H1 (cell line): ENCODE measurements at regions not wholly inside any gene's neighbourhood (a gene's known extent, or its start where the extent isn't known, plus 50 kb on each side); places are given as distances from the start of the nearest gene placed in this dataset.

ENCODE experiments used
- CTCF ChIA-PET: fragments of 300-600 bp; sonication (Branson Sonifier 250); formaldehyde crosslinking; loops from one replicate; lab custom pipeline; 2021; ENCODE audit not compliant: partially characterized antibody; lab: Charles Lee
- POLR2A ChIA-PET: fragments of 300-600 bp; sonication (Branson Sonifier 250); formaldehyde crosslinking; loops from one replicate; lab custom pipeline; 2021; ENCODE audit warnings: inconsistent platforms; ENCODE audit not compliant: partially characterized antibody; lab: Charles Lee
- DNase-seq, 2 experiments: peaks; one replicate each; pipeline versions ENCODE4 v3.0.0 to v3.0.0-alpha.2; 2010 to 2022; ENCODE audit warnings: low spot score in 2 of 2, low read depth in 1 of 2, mixed read lengths in 1 of 2
- FAIRE-seq: peaks from 2 replicates; lab custom pipeline; 2011; peaks lifted over from hg19 to GRCh38; lab: Jason Lieb, UNC
- H2AFZ ChIP-seq: 2 replicates; pipeline ENCODE4 v1.8.1; 2012; ENCODE audit warnings: low read length, inconsistent platforms
- H2AK5ac ChIP-seq: 2 replicates; pipeline ENCODE4 v1.6.1; 2013; ENCODE audit warnings: low read depth, low read length
- H2BK120ac ChIP-seq: replicated peaks from 2 replicates; pipeline ENCODE3; 2013; ENCODE audit warnings: low read depth, low read length, inconsistent platforms
- H2BK12ac ChIP-seq: 2 replicates; pipeline ENCODE4 v1.6.1; 2013; ENCODE audit warnings: low read depth, low read length
- H2BK15ac ChIP-seq: 2 replicates; pipeline ENCODE4 v1.6.1; 2013; ENCODE audit warnings: low read length
- H2BK20ac ChIP-seq: 2 replicates; pipeline ENCODE4 v1.6.1; 2013; ENCODE audit warnings: low read length
- H2BK5ac ChIP-seq: 2 replicates; pipeline ENCODE4 v1.6.1; 2013; ENCODE audit warnings: low read depth, low read length
- H3K14ac ChIP-seq: 2 replicates; pipeline ENCODE4 v1.6.1; 2013; ENCODE audit warnings: inconsistent platforms; ENCODE audit not compliant: insufficient read length
- H3K18ac ChIP-seq: 2 replicates; pipeline ENCODE4 v1.6.1; 2013; ENCODE audit warnings: low read length; ENCODE audit errors: extremely low read depth
- H3K23ac ChIP-seq: 2 replicates; pipeline ENCODE4 v1.6.1; 2013; ENCODE audit warnings: inconsistent platforms; ENCODE audit not compliant: insufficient read length
- H3K23me2 ChIP-seq: 2 replicates; pipeline ENCODE4 v1.6.1; 2013; ENCODE audit warnings: low read depth, low read length
- H3K27ac ChIP-seq: 2 replicates; pipeline ENCODE4 v1.6.1; 2011; ENCODE audit warnings: low read depth, low read length, inconsistent platforms
- H3K27me3 ChIP-seq, 4 experiments: replicated peaks in 1 of 4; 1 replicate in 1 of 4; 2 replicates in 3 of 4; pipeline versions ENCODE4 v1.6.1 to v1.8.1; 2011 to 2013; ENCODE audit warnings: low read length in 3 of 4, mild to moderate bottlenecking in 3 of 4, inconsistent platforms in 2 of 4, mixed read lengths in 2 of 4, moderate library complexity in 1 of 4; ENCODE audit not compliant: control insufficient read depth in 3 of 4, insufficient read depth in 3 of 4; ENCODE audit errors: extremely low read depth in 1 of 4
- H3K36me3 ChIP-seq, 4 experiments: 2 replicates each; pipeline versions ENCODE4 v1.6.1 to v1.8.1; 2011 to 2013; ENCODE audit warnings: mild to moderate bottlenecking in 4 of 4, low read length in 3 of 4, moderate library complexity in 2 of 4, control low read depth in 1 of 4, inconsistent platforms in 1 of 4; ENCODE audit not compliant: insufficient read depth in 4 of 4, control insufficient read depth in 2 of 4
- H3K4ac ChIP-seq: replicated peaks from 2 replicates; pipeline ENCODE3; 2013; ENCODE audit warnings: low read length, low read depth, mixed read lengths, inconsistent platforms; ENCODE audit not compliant: insufficient read length
- H3K4me1 ChIP-seq, 4 experiments: replicated peaks in 1 of 4; 1 replicate in 1 of 4; 2 replicates in 3 of 4; pipeline versions ENCODE4 v1.6.1 to v1.8.1; 2011 to 2013; ENCODE audit warnings: low read length in 3 of 4, inconsistent platforms in 2 of 4, mixed read lengths in 1 of 4; ENCODE audit not compliant: insufficient read depth in 4 of 4, control insufficient read depth in 3 of 4
- H3K4me2 ChIP-seq, 2 experiments: 2 replicates each; pipeline versions ENCODE4 v1.6.1 to v1.8.1; 2011 to 2013; ENCODE audit warnings: low read depth in 2 of 2, low read length in 2 of 2, control low read depth in 1 of 2, inconsistent platforms in 1 of 2, mild to moderate bottlenecking in 1 of 2; ENCODE audit not compliant: insufficient read depth in 1 of 2
- H3K4me3 ChIP-seq, 4 experiments: fragments of 200-600, 300-600 bp in 1 of 4; sonication (generic), shearing (Covaris generic), sonication (Bioruptor Twin) in 1 of 4; 2 replicates each; pipeline versions ENCODE4 v1.5.1 to v1.8.1; 2011 to 2016; ENCODE audit warnings: low read length in 4 of 4, low read depth in 3 of 4, control low read depth in 2 of 4, inconsistent platforms in 2 of 4, mild to moderate bottlenecking in 2 of 4, mixed read lengths in 1 of 4, moderate library complexity in 1 of 4; ENCODE audit not compliant: insufficient read depth in 2 of 4; ENCODE audit errors: extremely low read depth in 1 of 4
- H3K56ac ChIP-seq: replicated peaks from 2 replicates; pipeline ENCODE3; 2013; ENCODE audit warnings: low read depth, mild to moderate bottlenecking, mixed read lengths, low read length, inconsistent platforms; ENCODE audit not compliant: insufficient read length
- H3K79me1 ChIP-seq: 2 replicates; pipeline ENCODE4 v1.6.1; 2013; ENCODE audit warnings: low read depth, low read length, control low read depth
- H3K79me2 ChIP-seq, 2 experiments: 2 replicates each; pipeline versions ENCODE4 v1.6.1 to v1.8.1; 2012 to 2013; ENCODE audit warnings: low read length in 2 of 2, mild to moderate bottlenecking in 2 of 2, inconsistent platforms in 1 of 2; ENCODE audit not compliant: insufficient read depth in 2 of 2, control insufficient read depth in 1 of 2
- H3K9ac ChIP-seq, 4 experiments: replicated peaks in 1 of 4; 1 replicate in 1 of 4; 2 replicates in 3 of 4; pipeline versions ENCODE4 v1.6.1 to v1.8.1; 2011 to 2013; ENCODE audit warnings: low read depth in 3 of 4, low read length in 3 of 4, control low read depth in 2 of 4, mild to moderate bottlenecking in 2 of 4, moderate library complexity in 2 of 4, inconsistent platforms in 1 of 4; ENCODE audit errors: extremely low read depth in 1 of 4
- H3K9me3 ChIP-seq, 2 experiments: 2 replicates each; pipeline versions ENCODE4 v1.6.1 to v1.8.1; 2012 to 2013; ENCODE audit warnings: mild to moderate bottlenecking in 2 of 2, moderate library complexity in 2 of 2, control low read depth in 1 of 2, inconsistent platforms in 1 of 2, low read depth in 1 of 2, low read length in 1 of 2, mixed read lengths in 1 of 2; ENCODE audit not compliant: insufficient read depth in 2 of 2
- H4K20me1 ChIP-seq, 2 experiments: replicated peaks in 1 of 2; 2 replicates each; pipeline versions ENCODE3 to v1.8.1; 2011 to 2013; ENCODE audit warnings: inconsistent platforms in 2 of 2, low read length in 2 of 2, mild to moderate bottlenecking in 1 of 2; ENCODE audit not compliant: insufficient read depth in 2 of 2, control insufficient read depth in 1 of 2
- H4K5ac ChIP-seq: 2 replicates; pipeline ENCODE4 v1.6.1; 2013; ENCODE audit warnings: low read length, low read depth, mixed read lengths, inconsistent platforms; ENCODE audit not compliant: insufficient read length
- H4K8ac ChIP-seq: 2 replicates; pipeline ENCODE4 v1.8.0; 2013; ENCODE audit warnings: mild to moderate bottlenecking, moderate library complexity, low read length, inconsistent platforms; ENCODE audit not compliant: insufficient read depth; ENCODE audit errors: extremely low read depth
- H4K91ac ChIP-seq: replicated peaks from 2 replicates; pipeline ENCODE3; 2013; ENCODE audit warnings: low read length, mixed read lengths, inconsistent platforms; ENCODE audit not compliant: insufficient read length
- JUND ChIP-seq: IDR thresholded peaks from 2 replicates; pipeline ENCODE4 v1.6.1; 2011; ENCODE audit warnings: mild to moderate bottlenecking, improper control_type of control experiment, low read length
- POU5F1 ChIP-seq: IDR thresholded peaks from 2 replicates; pipeline ENCODE4 v1.6.1; 2011; ENCODE audit warnings: low read depth, mild to moderate bottlenecking, low read length, moderate library complexity
- RNF2 ChIP-seq: fragments of 200-900, 300-1000 bp; sonication (generic); IDR thresholded peaks from 2 replicates; pipeline ENCODE4 v1.7.1; 2016; ENCODE audit warnings: borderline replicate concordance, low read depth, mild to moderate bottlenecking, antibody characterized with exemption, low read length; ENCODE audit not compliant: poor library complexity, severe bottlenecking; ENCODE audit errors: missing control alignments
- WGBS, 2 experiments: shearing (Covaris generic) in 1 of 2; methylation state at CpG; one replicate each; pipeline versions ENCODE4 v1.1.6 to v1.1.7; 2013 to 2015; ENCODE audit warnings: low lambda C conversion rate in 2 of 2, mixed read lengths in 2 of 2, inconsistent platforms in 1 of 2, low coverage in 1 of 2, missing lambda C conversion rate in 1 of 2; ENCODE audit not compliant: insufficient replicate concordance in 2 of 2, insufficient coverage in 1 of 2, insufficient read length in 1 of 2; ENCODE audit errors: extremely low coverage in 1 of 2, missing lambda C conversion rate in 1 of 2; 5-methylcytosine and 5-hydroxymethylcytosine counted together

DNA sequence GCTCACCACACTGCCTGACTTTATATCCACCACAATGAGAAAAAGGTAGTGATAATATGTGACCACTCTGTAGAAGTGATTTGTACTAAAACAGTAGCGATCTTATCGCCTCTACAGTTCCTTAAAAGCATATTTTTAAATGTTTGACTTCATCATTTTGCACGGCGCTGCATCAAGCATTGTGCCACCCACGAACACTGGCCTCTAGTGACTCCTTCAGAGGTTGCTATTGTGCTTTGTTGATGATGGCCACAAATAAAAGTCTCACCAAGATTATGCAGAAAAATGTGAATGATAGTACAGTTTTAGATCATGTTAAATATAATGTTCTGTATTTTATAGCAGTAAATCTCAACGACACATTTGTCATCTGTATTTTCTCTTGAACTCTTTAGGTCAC lies 186.5 kb upstream of the NCAM2 start:
- no peaks in the 10 kb centered on the region for H4K20me1 ChIP-seq
- no peak overlapping the region for H3K27ac ChIP-seq
- no peak for DNase-seq
- no peak overlapping the region for H2BK20ac ChIP-seq
- no peak overlapping the region for H3K14ac ChIP-seq
- WGBS, 2 experiments: 93% methylated on average over 6 of the region's 6 CpGs; no CpG with 5 or more reads in 1 of the 2 experiments
- no peak overlapping the region for H2BK5ac ChIP-seq
- no peak overlapping the region for H3K23ac ChIP-seq
- H3K9ac ChIP-seq: no peak overlapping the region
- no peak overlapping the region for H3K4ac ChIP-seq
- no peak for TF ChIP-seq RNF2
- no peak for TF ChIP-seq JUND
- TF ChIP-seq POU5F1: no peak
- TF ChIP-seq, all 59 proteins: peak for 0
- no peak overlapping the region for H3K4me2 ChIP-seq
- no peaks in the 10 kb centered on the region for H3K23me2 ChIP-seq
- H3K18ac ChIP-seq: no peak overlapping the region
- H3K79me1 ChIP-seq: no peaks in the 10 kb centered on the region
- FAIRE-seq: no peak
- no peak overlapping the region for H2BK15ac ChIP-seq
- no peaks in the 10 kb centered on the region for H3K79me2 ChIP-seq
- no peak overlapping the region for H2BK120ac ChIP-seq
- H3K4me3 ChIP-seq: no peak overlapping the region
- H2AK5ac ChIP-seq: no peak overlapping the region
- no peak overlapping the region for H2BK12ac ChIP-seq
- ChIA-PET CTCF (no interaction called here), POLR2A (no interaction called here)
- H3K36me3 ChIP-seq: no peaks in the 10 kb centered on the region
- H3K56ac ChIP-seq: no peak overlapping the region
- H4K8ac ChIP-seq: no peak overlapping the region
- no peaks in the 10 kb centered on the region for H3K27me3 ChIP-seq
- no peaks in the 10 kb centered on the region for H3K9me3 ChIP-seq
- no peak overlapping the region for H2AFZ ChIP-seq
- no peaks in the 10 kb centered on the region for H3K4me1 ChIP-seq
- no peak overlapping the region for H4K91ac ChIP-seq
- H4K5ac ChIP-seq: no peak overlapping the region
